ENCODE measurements at regions not wholly inside any gene's neighbourhood (a gene's known extent, or its start where the extent isn't known, plus 50 kb on each side); places are given as distances from the start of the nearest gene placed in this dataset.

DNA sequence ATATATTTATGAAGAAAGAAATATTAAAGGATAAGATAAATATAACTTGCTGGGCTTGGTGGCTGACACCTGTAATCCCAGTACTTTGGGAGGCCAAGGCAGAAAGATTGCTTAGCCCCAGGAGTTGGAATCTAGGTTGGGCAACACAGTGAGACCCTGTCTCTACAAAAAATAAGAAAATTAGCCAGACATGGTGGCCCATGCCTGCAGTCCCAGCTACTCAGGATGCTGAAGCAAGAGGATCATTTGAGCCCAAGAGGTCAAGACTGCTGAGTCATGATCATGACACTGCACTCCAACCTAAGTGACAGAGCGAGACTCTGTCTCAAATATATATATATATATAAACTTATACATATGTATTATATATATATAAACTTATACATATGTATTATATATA lies 164.0 kb downstream of the MRPL14 start:
- no peak overlapping the region for H2BK15ac ChIP-seq (ENCODE audit: low read depth, low read length)
- no peaks in the 10 kb centered on the region for H4K20me1 ChIP-seq (ENCODE audit: control insufficient read depth, insufficient read depth, insufficient read length)
- no peak overlapping the region for H3K4me2 ChIP-seq (ENCODE audit: insufficient read depth, insufficient read length, low read length)
- Mint-ChIP-seq H3K27me3 (ENCODE audit: low read depth) (peaks cover 2% of the 10 kb centered on the region; the same call in 1 of the 2 replicates), H3K9me3 (no peaks in the 10 kb centered on the region; a peak in 2 of 5 replicates), H3K27ac (no peak overlapping the region), H3K36me3 (ENCODE audit: insufficient read depth in 1 of 3, low read depth in 3 of 3) (no peaks in the 10 kb centered on the region), H3K4me3 (no peak overlapping the region), H3K4me1 (peaks cover 19 to 23% of the 10 kb centered on the region in 2 experiments)
- H3K27ac ChIP-seq (ENCODE audit: insufficient read length, low read depth, low read length) = no peak overlapping the region
- no peaks in the 10 kb centered on the region for H3K27me3 ChIP-seq (ENCODE audit: insufficient read depth, low read length)
- WGBS (ENCODE audit: extremely low coverage, insufficient read length, low lambda C conversion rate) = no CpG with 5 or more reads among the region's 1 CpG
- TF ChIP-seq, protein P1, sequence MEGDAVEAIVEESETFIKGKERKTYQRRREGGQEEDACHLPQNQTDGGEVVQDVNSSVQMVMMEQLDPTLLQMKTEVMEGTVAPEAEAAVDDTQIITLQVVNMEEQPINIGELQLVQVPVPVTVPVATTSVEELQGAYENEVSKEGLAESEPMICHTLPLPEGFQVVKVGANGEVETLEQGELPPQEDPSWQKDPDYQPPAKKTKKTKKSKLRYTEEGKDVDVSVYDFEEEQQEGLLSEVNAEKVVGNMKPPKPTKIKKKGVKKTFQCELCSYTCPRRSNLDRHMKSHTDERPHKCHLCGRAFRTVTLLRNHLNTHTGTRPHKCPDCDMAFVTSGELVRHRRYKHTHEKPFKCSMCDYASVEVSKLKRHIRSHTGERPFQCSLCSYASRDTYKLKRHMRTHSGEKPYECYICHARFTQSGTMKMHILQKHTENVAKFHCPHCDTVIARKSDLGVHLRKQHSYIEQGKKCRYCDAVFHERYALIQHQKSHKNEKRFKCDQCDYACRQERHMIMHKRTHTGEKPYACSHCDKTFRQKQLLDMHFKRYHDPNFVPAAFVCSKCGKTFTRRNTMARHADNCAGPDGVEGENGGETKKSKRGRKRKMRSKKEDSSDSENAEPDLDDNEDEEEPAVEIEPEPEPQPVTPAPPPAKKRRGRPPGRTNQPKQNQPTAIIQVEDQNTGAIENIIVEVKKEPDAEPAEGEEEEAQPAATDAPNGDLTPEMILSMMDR (conservative IDR thresholded peaks at IDR 0.05) = no peak
- H2AFZ ChIP-seq (ENCODE audit: low read length) = no peak overlapping the region
- DNase-seq = peak; percentile 19
- H3K4me1 ChIP-seq (ENCODE audit: insufficient read depth, low read length) = peaks cover 2% of the 10 kb centered on the region; the same call in 1 of the 2 replicates
- H3K79me1 ChIP-seq (ENCODE audit: insufficient read depth, low read depth, low read length, poor library complexity, severe bottlenecking) = no peaks in the 10 kb centered on the region
- H3K79me2 ChIP-seq (ENCODE audit: insufficient read depth, low read length) = no peaks in the 10 kb centered on the region
- H3K23me2 ChIP-seq (ENCODE audit: insufficient read length, low read depth, low read length, poor library complexity, severe bottlenecking) = no peaks in the 10 kb centered on the region
- no peak overlapping the region for H2BK12ac ChIP-seq (ENCODE audit: insufficient read length, low read depth, low read length)
- no peak overlapping the region for H3K56ac ChIP-seq (ENCODE audit: insufficient read length, low read depth, low read length)
- H3K9ac ChIP-seq (ENCODE audit: extremely low read depth, insufficient read length, low read length) = no peak overlapping the region
- no peak overlapping the region for H3K4ac ChIP-seq (ENCODE audit: low read depth, low read length)
- no peaks in the 10 kb centered on the region for H3K9me3 ChIP-seq (ENCODE audit: control insufficient read depth, low read depth, low read length)
- no peak overlapping the region for H4K5ac ChIP-seq (ENCODE audit: insufficient read length, low read depth, low read length)
- H3K23ac ChIP-seq (ENCODE audit: insufficient read length, low read depth, low read length) = no peak overlapping the region
- H2AK5ac ChIP-seq (ENCODE audit: insufficient read length, low read length) = no peak overlapping the region
- H3K18ac ChIP-seq (ENCODE audit: insufficient read length, low read depth, low read length) = no peak overlapping the region
- H2BK120ac ChIP-seq (ENCODE audit: low read depth, low read length, poor library complexity, severe bottlenecking) = no peak overlapping the region
- H4K91ac ChIP-seq (ENCODE audit: insufficient read length, low read depth, low read length) = no peak overlapping the region
- H2BK5ac ChIP-seq (ENCODE audit: insufficient read length, low read length) = no peak overlapping the region
- no peak overlapping the region for H4K8ac ChIP-seq (replicated peaks; ENCODE audit: insufficient read length, low read depth, low read length)
- H3K14ac ChIP-seq (ENCODE audit: insufficient read depth, low read length) = no peak overlapping the region
- H2BK20ac ChIP-seq (ENCODE audit: low read depth, low read length, poor library complexity, severe bottlenecking) = no peak overlapping the region
- H3T11ph ChIP-seq (ENCODE audit: low read length) = no peak overlapping the region
